GM23248 (cell line): ENCODE measurements at regions not wholly inside any gene's neighbourhood (a gene's known extent, or its start where the extent isn't known, plus 50 kb on each side); places are given as distances from the start of the nearest gene placed in this dataset.

Experiments used
- DNase-seq: peaks from one replicate; pipeline ENCODE4 v3.0.0-alpha.2; 2015
- H2AFZ ChIP-seq: fragments of 200-600 bp; sonication (generic); 2 replicates; pipeline ENCODE4 v1.6.1; 2016; ENCODE audit warnings: antibody characterized with exemption
- H3F3A ChIP-seq: fragments of 200-600 bp; sonication (generic); 2 replicates; pipeline ENCODE4 v1.6.1; 2016; ENCODE audit warnings: mild to moderate bottlenecking, antibody characterized with exemption, mixed run types; ENCODE audit not compliant: insufficient read depth
- H3K27ac ChIP-seq: fragments of 200-600 bp; sonication (generic); 2 replicates; pipeline ENCODE4 v1.5.1; 2016; ENCODE audit warnings: mild to moderate bottlenecking
- H3K27me3 ChIP-seq: fragments of 200-600 bp; sonication (generic); replicated peaks from 2 replicates; pipeline ENCODE4 v1.6.1; 2016; ENCODE audit warnings: mild to moderate bottlenecking; ENCODE audit not compliant: insufficient read depth
- H3K36me3 ChIP-seq: fragments of 200-600 bp; sonication (generic); 2 replicates; pipeline ENCODE4 v1.6.1; 2016; ENCODE audit warnings: low read depth, mild to moderate bottlenecking
- H3K4me1 ChIP-seq: fragments of 200-600 bp; sonication (generic); 2 replicates; pipeline ENCODE4 v1.6.1; 2016; ENCODE audit warnings: mild to moderate bottlenecking; ENCODE audit not compliant: insufficient read depth
- H3K4me2 ChIP-seq: fragments of 200-600 bp; sonication (generic); one replicate; pipeline ENCODE4 v1.6.1; 2016; ENCODE audit warnings: mild to moderate bottlenecking; ENCODE audit not compliant: unreplicated experiment
- H3K4me3 ChIP-seq: fragments of 200-600 bp; sonication (generic); 2 replicates; pipeline ENCODE4 v1.5.1; 2016; ENCODE audit warnings: mild to moderate bottlenecking
- H3K79me2 ChIP-seq: fragments of 200-600 bp; sonication (generic); 2 replicates; pipeline ENCODE4 v1.6.1; 2016; ENCODE audit warnings: mild to moderate bottlenecking; ENCODE audit not compliant: insufficient read depth
- H3K9ac ChIP-seq: fragments of 200-600 bp; sonication (generic); 2 replicates; pipeline ENCODE4 v1.6.1; 2016; ENCODE audit warnings: mild to moderate bottlenecking
- H3K9me2 ChIP-seq: fragments of 200-600 bp; sonication (generic); 2 replicates; pipeline ENCODE4 v1.6.1; 2016; ENCODE audit warnings: mixed run types, mild to moderate bottlenecking, moderate library complexity; ENCODE audit not compliant: insufficient read depth
- H3K9me3 ChIP-seq: fragments of 200-600 bp; sonication (generic); one replicate; pipeline ENCODE4 v1.6.1; 2017; ENCODE audit warnings: low read depth
- H4K20me1 ChIP-seq: fragments of 200-600 bp; sonication (generic); 2 replicates; pipeline ENCODE4 v1.6.0; 2016; ENCODE audit not compliant: insufficient read depth
- EZH2 ChIP-seq: fragments of 200-600 bp; sonication (generic); IDR thresholded peaks from 2 replicates; pipeline ENCODE4 v1.6.1; 2018; ENCODE audit warnings: antibody characterized with exemption, mild to moderate bottlenecking; ENCODE audit not compliant: insufficient read depth, poor library complexity, severe bottlenecking
- EZH2phosphoT487 ChIP-seq: fragments of 200-600 bp; sonication (generic); IDR thresholded peaks from 2 replicates; pipeline ENCODE4 v1.6.1; 2018; ENCODE audit warnings: antibody characterized with exemption, moderate library complexity, mild to moderate bottlenecking, low read depth; ENCODE audit not compliant: insufficient read depth
- WGBS, 2 experiments: methylation state at CpG; one replicate each; pipeline ENCODE4 v1.1.6; 2015 to 2017; ENCODE audit warnings: low lambda C conversion rate in 2 of 2, low coverage in 1 of 2; ENCODE audit errors: missing lambda C conversion rate in 2 of 2; 5-methylcytosine and 5-hydroxymethylcytosine counted together
- in situ Hi-C: fragments of 300-500 bp; cut with MboI; formaldehyde crosslinking; loops from 2 replicates; pipeline ENCODE4 v1.15.0; 2020

GRCh38 chrX:110421500-110422455 lies 63.1 kb downstream of the RTL9 start:
- Histone ChIP-seq H3K4me3 (no peak overlapping the region), H3F3A (0 out of 2 replicates have a peak, but pooled peaks cover 7% of the 10 kb centered on the region), H3K4me1 (0 out of 2 replicates have a peak, but pooled peaks cover 7% of the 10 kb centered on the region), H3K9ac (no peak overlapping the region), H3K36me3 (no peaks in the 10 kb centered on the region), H4K20me1 (no peaks in the 10 kb centered on the region), H3K4me2 (no peak overlapping the region), H2AFZ (no peak overlapping the region), H3K27ac (no peak overlapping the region), H3K9me3 (no peaks in the 10 kb centered on the region), H3K79me2 (no peaks in the 10 kb centered on the region), H3K27me3 (no peaks in the 10 kb centered on the region), H3K9me2 (no peaks in the 10 kb centered on the region)
- no peak for TF ChIP-seq EZH2
- TF ChIP-seq EZH2phosphoT487 = no peak
- DNase-seq = no peak
- 74 to 81% methylated on average over 5 of the region's 5 CpGs for WGBS, 2 experiments
- in situ Hi-C loops = loop anchor here (25.0 kb wide), 2 partner anchors 509 to 709 kb away; no protein-coding TSS in a partner anchor

- no peaks in the 10 kb centered on the region for H3K4me1 ChIP-seq
- H3K27ac ChIP-seq = no peak overlapping the region
- no peaks in the 10 kb centered on the region for H4K20me1 ChIP-seq
- H3K4me3 ChIP-seq = no peak overlapping the region
- H2AFZ ChIP-seq = no peak overlapping the region
- H3K36me3 ChIP-seq = no peaks in the 10 kb centered on the region
- H3K9me2 ChIP-seq = no peaks in the 10 kb centered on the region
- no peak for DNase-seq
- no peak overlapping the region for H3K9ac ChIP-seq
- H3K4me2 ChIP-seq = no peak overlapping the region
- no peak for TF ChIP-seq EZH2phosphoT487
- no peak for TF ChIP-seq EZH2
- in situ Hi-C loops = no loop called here
- no peaks in the 10 kb centered on the region for H3K27me3 ChIP-seq
- 81 to 86% methylated on average over 8 to 9 of the region's 9 CpGs for WGBS, 2 experiments
- H3F3A ChIP-seq = no peaks in the 10 kb centered on the region
- H3K79me2 ChIP-seq = no peaks in the 10 kb centered on the region
- no peaks in the 10 kb centered on the region for H3K9me3 ChIP-seq
Observed at GRCh38 chrX:110425222-110426154, 66.8 kb downstream of the RTL9 start.

DNA sequence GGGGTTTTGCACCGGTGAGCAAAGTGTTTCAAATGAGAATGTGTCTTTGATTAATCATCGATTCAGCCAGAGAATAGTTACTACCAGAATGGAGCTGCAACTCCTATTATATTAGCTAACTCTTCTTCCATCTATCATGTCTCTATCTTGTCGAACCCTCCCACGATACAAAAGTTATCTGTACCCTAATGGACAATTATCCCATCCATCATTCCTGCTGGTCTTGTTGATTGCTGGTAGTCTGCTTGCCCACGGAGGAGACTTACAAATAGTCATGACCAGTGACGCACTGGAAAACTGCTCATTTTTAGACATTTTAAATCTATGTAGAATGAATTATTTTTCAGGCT lies 67.5 kb downstream of the RTL9 start:
- WGBS, 2 experiments = 60 to 61% methylated on average over 6 of the region's 6 CpGs
- Histone ChIP-seq H4K20me1 (no peaks in the 10 kb centered on the region), H3K9me3 (no peaks in the 10 kb centered on the region), H3K27ac (no peak overlapping the region), H3K4me2 (no peak overlapping the region), H3K9me2 (no peaks in the 10 kb centered on the region), H3K36me3 (no peaks in the 10 kb centered on the region), H3K27me3 (no peaks in the 10 kb centered on the region), H3K9ac (no peak overlapping the region), H3K79me2 (no peaks in the 10 kb centered on the region), H3F3A (no peaks in the 10 kb centered on the region), H2AFZ (no peak overlapping the region), H3K4me1 (no peaks in the 10 kb centered on the region), H3K4me3 (no peak overlapping the region)
- no peak for TF ChIP-seq EZH2
- TF ChIP-seq EZH2phosphoT487 = no peak
- no peak for DNase-seq
- in situ Hi-C loops = no loop called here

DNA sequence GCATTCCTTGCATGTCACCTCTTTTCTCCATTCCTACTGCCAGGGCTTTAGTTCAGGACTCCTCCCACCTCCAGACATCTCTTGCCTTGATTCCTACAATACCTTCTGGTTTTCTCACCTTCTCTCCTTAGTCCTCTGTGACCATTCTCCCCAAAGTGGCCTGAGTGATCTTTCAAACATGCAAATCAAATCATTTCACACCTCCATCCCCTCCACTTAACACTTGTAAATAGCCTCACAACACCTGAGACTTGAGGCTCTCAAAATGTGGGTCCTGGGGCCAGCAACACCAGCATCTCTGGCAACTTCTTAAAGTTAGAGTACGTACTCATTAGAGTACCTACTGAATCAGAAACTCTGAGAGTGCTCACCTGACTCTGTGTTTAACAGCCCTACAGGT lies 68.4 kb downstream of the RTL9 start:
- no peak for DNase-seq
- in situ Hi-C loops = no loop called here
- H3K4me1 ChIP-seq = no peaks in the 10 kb centered on the region
- no peak overlapping the region for H3K27ac ChIP-seq
- no peak overlapping the region for H3K9ac ChIP-seq
- 80 to 83% methylated on average over 1 of the region's 1 CpG for whole genome bisulfite sequencing, 2 experiments
- no peaks in the 10 kb centered on the region for H3F3A ChIP-seq
- H3K4me2 ChIP-seq = no peak overlapping the region
- TF ChIP-seq EZH2phosphoT487 = no peak
- H4K20me1 ChIP-seq = no peaks in the 10 kb centered on the region
- H3K4me3 ChIP-seq = no peak overlapping the region
- no peaks in the 10 kb centered on the region for H3K79me2 ChIP-seq
- no peak overlapping the region for H2AFZ ChIP-seq
- no peaks in the 10 kb centered on the region for H3K36me3 ChIP-seq
- H3K9me3 ChIP-seq = no peaks in the 10 kb centered on the region
- H3K9me2 ChIP-seq = no peaks in the 10 kb centered on the region
- no peaks in the 10 kb centered on the region for H3K27me3 ChIP-seq
